ENCODE measurements at regions not wholly inside any gene's neighbourhood (a gene's known extent, or its start where the extent isn't known, plus 50 kb on each side); places are given as distances from the start of the nearest gene placed in this dataset.

GRCh38 chr18:42532119-42532518 lies 577.1 kb downstream of the PIK3C3 start:
- TF ChIP-seq, protein P1, sequence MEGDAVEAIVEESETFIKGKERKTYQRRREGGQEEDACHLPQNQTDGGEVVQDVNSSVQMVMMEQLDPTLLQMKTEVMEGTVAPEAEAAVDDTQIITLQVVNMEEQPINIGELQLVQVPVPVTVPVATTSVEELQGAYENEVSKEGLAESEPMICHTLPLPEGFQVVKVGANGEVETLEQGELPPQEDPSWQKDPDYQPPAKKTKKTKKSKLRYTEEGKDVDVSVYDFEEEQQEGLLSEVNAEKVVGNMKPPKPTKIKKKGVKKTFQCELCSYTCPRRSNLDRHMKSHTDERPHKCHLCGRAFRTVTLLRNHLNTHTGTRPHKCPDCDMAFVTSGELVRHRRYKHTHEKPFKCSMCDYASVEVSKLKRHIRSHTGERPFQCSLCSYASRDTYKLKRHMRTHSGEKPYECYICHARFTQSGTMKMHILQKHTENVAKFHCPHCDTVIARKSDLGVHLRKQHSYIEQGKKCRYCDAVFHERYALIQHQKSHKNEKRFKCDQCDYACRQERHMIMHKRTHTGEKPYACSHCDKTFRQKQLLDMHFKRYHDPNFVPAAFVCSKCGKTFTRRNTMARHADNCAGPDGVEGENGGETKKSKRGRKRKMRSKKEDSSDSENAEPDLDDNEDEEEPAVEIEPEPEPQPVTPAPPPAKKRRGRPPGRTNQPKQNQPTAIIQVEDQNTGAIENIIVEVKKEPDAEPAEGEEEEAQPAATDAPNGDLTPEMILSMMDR (IDR thresholded peaks at IDR 0.05) = no peak
- no peak for TF ChIP-seq EZH2phosphoT487 (IDR thresholded peaks at IDR 0.05)

Data from neural progenitor cell (in vitro differentiated cells).